Kidney epithelial cell (primary cell): ENCODE measurements at regions not wholly inside any gene's neighbourhood (a gene's known extent, or its start where the extent isn't known, plus 50 kb on each side); places are given as distances from the start of the nearest gene placed in this dataset.

Experiments
- DNase-seq: peaks from one replicate; pipeline ENCODE4 v3.0.0-alpha.2; 2010; ENCODE audit warnings: low read depth
- H3K27me3 ChIP-seq: 2 replicates; pipeline ENCODE4 v1.6.0; 2011; ENCODE audit warnings: low read length; ENCODE audit not compliant: control insufficient read depth, insufficient read depth
- H3K36me3 ChIP-seq: 2 replicates; pipeline ENCODE4 v1.5.1; 2011; ENCODE audit warnings: low read length; ENCODE audit not compliant: control insufficient read depth, insufficient read depth
- H3K4me3 ChIP-seq: 2 replicates; pipeline ENCODE4 v1.5.1; 2011; ENCODE audit warnings: low read depth, mild to moderate bottlenecking, control low read depth, low read length
- TF ChIP-seq, protein P1 (sequence below): IDR thresholded peaks from 2 replicates; pipeline ENCODE4 v1.5.1; 2011; ENCODE audit warnings: mild to moderate bottlenecking, moderate library complexity, low read length, control low read depth, inconsistent platforms; ENCODE audit not compliant: insufficient read depth, poor library complexity, severe bottlenecking

DNA sequence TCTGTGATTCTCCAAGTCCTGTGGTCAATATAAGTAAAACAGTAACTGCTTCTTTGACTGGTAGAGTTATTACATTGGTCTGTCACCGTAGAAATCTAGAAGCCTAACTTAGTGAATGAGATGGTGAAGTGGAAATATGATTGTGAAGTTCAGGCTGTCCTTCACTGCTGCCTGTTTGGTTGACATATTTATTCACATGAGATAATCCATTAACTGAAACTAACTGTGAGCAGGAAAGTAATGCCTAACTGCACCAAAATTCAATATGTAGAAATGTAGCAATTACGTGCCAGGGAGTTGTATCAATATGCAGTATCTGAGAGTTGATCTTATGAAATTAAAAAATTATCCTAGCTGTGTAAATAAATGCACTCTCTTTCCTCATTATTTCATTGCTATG lies 147.7 kb upstream of the APCDD1 start:
- Histone ChIP-seq H3K4me3 (no peak overlapping the region), H3K36me3 (no peaks in the 10 kb centered on the region), H3K27me3 (no peaks in the 10 kb centered on the region)
- TF ChIP-seq, protein P1, sequence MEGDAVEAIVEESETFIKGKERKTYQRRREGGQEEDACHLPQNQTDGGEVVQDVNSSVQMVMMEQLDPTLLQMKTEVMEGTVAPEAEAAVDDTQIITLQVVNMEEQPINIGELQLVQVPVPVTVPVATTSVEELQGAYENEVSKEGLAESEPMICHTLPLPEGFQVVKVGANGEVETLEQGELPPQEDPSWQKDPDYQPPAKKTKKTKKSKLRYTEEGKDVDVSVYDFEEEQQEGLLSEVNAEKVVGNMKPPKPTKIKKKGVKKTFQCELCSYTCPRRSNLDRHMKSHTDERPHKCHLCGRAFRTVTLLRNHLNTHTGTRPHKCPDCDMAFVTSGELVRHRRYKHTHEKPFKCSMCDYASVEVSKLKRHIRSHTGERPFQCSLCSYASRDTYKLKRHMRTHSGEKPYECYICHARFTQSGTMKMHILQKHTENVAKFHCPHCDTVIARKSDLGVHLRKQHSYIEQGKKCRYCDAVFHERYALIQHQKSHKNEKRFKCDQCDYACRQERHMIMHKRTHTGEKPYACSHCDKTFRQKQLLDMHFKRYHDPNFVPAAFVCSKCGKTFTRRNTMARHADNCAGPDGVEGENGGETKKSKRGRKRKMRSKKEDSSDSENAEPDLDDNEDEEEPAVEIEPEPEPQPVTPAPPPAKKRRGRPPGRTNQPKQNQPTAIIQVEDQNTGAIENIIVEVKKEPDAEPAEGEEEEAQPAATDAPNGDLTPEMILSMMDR: no peak
- no peak for DNase-seq

DNA sequence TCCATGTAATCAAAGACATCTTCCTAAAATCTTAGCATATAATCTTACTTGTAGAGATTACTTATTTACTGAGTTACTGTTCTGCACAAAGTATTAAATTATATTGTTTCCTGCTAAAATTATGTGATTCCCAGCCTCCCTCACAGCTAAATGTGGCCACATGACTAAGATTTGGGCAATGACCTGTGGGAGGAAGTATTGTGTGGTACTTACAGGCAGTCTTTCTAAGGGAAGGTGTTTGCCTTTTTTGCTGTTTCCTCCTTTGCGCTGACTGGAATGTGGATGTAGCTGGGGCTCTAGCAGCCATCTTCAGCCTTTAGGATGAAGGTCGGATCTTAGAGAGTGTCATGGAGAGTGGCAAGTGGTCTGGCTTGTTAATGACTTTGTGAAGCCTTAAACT lies 146.3 kb upstream of the APCDD1 start:
- H3K4me3 ChIP-seq: no peak overlapping the region
- DNase-seq: no peak
- no peaks in the 10 kb centered on the region for H3K36me3 ChIP-seq
- no peaks in the 10 kb centered on the region for H3K27me3 ChIP-seq
- TF ChIP-seq, protein P1: no peak

DNA sequence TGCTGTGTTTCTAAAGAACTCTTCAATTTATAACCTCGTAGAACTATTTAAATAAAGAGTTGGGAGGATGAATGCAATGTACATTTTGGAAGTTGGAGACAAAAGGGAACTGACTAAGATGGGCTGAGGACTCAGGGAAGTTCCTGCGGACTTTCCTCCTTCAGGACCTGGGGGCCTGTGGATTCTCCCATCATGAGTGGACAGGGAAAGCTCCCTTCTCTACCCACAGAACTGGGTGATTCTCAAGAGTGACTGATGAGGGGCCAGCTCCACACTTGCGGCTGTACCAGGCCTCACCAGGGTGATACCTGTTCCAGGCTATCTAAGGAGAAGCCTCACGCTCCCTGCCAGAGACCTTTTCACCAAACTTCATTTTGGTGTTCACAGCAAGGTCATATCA lies 143.8 kb upstream of the APCDD1 start:
- Histone ChIP-seq H3K4me3 (no peak overlapping the region), H3K36me3 (no peaks in the 10 kb centered on the region), H3K27me3 (no peaks in the 10 kb centered on the region)
- no peak for DNase-seq
- TF ChIP-seq, protein P1: no peak

DNA sequence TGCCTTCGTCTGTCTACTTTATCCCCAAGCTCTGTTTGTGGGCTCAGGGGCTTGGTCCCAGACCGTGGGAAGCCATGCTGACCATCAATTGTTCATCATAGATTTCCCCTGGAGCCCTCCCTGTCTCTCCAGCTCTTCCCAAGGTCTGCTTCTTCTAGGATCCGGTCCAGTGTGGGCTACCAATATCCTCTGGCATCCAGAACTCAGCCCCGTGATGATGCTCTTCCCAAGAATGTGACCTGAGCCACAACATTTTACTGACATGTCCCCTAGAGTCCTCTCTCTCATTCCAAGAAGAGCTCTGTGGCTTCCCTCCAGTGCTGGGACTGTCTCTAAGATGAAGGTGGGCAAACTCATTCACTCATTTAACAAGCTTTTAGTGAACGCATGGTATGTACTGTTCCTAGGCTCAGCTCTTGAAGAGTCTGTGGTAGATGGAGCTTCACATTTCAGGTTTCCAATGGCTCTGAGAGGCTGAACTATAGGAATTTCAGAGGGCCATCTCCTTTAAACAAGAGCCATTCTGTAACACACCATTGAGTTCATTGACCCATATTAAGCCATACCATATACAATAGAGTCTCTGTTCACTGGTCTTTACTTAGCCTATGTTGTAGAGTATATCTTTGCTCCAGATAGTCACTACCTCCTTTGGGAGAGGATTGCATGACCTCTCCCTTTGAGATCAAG lies 142.0 kb upstream of the APCDD1 start:
- H3K36me3 ChIP-seq: no peaks in the 10 kb centered on the region
- DNase-seq: no peak
- TF ChIP-seq, protein P1: no peak
- no peak overlapping the region for H3K4me3 ChIP-seq
- H3K27me3 ChIP-seq: no peaks in the 10 kb centered on the region

DNA sequence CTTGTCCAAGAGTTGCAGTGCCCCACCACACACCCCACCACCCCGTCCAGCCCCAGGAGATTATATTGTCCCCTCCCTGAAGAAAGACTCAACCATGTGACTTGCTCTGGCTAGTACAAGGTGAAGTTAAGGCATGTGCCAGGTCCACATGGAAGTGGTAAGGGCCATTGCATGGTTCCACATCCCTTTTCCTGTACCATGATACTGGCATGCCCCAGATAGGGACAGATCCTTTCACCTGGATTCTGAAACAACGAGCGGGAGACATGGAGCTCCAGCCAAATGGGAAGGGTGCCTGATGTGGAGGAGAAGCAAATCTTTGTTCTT lies 141.5 kb upstream of the APCDD1 start:
- no peaks in the 10 kb centered on the region for H3K27me3 ChIP-seq
- no peak for DNase-seq

More for the DNA sequence above, 141.5 kb upstream of the APCDD1 start:
- H3K4me3 ChIP-seq: no peak overlapping the region
- TF ChIP-seq, protein P1: no peak
- no peaks in the 10 kb centered on the region for H3K36me3 ChIP-seq
